IPS-NIHi11 (cell line): ENCODE measurements at regions not wholly inside any gene's neighbourhood (a gene's known extent, or its start where the extent isn't known, plus 50 kb on each side); places are given as distances from the start of the nearest gene placed in this dataset.
A peak's percentile ranks its signal among the peaks of the same experiment; 100 is the strongest.
"Not testable (repeated sequence)": the region's sequence is repeated elsewhere in the genome, so short reads cannot be mapped to it uniquely, and the experiment has no call there.

Experiments used
- DNase-seq: peaks from one replicate; pipeline ENCODE4 v3.0.0; 2012; ENCODE audit warnings: mixed read lengths, low spot score

GRCh38 chr2:114066186-114066747, 176.4 kb downstream of the ACTR3 start:
- no peak for DNase-seq

DNA sequence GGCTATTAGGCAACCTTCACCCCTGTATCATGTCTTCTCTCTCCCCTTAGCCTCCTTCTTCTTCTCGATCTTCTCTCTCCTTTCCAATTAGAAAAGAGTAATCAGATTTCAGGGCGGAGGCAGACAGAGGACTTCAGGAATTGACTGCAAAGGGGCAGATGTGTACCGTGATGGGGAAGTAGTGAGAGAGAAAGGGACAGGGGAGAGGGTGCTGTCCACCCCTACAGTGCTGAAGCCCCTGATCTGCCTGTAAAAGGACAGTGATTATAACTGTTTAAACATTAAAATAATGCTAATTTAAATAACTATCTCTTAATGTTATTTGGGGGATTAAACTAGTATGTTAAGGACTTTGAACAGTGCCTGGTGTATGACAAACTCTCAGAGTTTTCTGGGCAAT, 178.5 kb downstream of the ACTR3 start:
- peak; percentile 75 for DNase-seq

DNA sequence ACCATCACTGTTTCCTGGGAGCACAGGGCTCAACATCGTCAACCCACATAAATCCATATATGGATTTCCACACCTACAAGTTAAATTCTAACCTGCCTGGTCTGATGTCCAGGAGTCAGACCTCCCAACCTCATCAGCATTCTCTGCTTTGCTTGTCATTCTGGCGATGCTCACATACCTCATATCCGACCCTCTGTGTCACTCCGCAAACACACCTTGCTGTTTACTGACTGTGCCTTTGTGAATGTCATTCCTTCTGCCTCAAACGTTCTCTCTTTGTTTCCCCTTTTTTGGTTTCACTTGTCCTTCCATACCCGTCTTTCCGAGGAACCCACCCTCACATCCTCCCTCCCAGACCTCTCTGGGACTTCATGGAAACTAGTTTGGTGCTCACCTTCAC, 187.1 kb downstream of the ACTR3 start:
- DNase-seq = no peak

DNA sequence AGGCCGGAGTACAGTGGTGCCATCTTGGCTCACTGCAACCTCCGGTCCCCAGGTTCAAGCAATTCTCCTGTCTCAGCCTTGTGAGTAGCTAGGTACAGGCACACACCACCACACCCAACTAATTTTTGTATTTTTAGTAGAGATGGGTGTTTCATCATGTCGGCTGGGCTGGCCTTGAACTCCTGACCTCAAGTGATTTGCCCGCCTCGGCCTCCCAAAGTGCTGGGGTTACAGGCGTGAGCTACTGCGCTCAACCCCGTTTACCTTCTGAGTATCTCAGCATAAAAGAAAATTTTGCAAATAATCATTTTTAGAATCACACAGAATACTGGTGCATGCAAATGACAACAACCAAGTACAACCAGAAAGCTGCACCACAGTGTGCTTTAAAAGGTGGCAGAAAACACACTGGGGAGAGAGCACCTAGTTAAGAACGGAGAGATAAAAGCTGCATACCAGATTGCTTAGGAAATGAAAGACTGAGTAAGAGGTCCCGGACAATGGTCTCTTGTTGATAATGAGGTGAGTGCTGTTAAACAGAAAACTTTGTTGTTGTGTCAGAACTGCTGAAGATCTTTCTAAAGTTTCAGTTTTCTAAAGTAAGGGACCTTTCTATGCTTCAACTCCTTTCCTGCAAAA, 189.6 kb downstream of the ACTR3 start:
- DNase-seq = no peak

DNA sequence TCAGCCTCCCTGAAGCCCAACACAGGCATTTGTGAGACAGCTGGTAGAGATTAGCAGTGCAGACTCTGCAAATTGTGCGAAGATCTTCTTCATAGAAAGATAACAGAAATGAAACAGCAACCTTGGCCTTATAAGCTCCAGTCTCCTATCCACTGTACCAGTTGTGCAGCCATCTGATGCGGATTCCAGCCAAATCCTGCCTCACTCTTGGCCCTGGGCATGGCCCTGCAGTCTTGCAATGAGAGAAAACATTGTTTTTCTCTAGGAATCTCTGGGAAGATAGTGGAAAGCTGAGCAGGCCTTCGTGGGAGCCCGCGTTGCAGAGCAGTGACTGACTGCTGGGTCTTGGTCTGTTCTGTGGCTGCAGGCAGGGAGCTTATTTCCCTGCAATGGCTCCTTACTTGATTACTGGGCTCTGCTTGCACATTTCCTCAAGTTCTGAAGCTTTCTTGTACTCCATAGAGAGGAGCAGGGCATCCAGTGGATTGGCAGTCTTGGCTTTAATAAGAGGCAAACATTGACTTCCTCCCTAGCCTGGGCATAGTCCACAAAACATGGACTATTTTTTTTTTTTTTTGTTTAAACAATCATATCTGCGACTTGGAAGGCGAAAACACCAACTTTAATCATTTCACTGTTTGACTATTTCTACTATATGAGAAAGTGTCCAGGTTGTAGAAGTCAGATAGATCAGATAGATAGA, 193.0 kb downstream of the ACTR3 start:
- DNase-seq = no peak

GRCh38 chr2:114083717-114084387, 194.0 kb downstream of the ACTR3 start:
- DNase-seq = no peak

DNA sequence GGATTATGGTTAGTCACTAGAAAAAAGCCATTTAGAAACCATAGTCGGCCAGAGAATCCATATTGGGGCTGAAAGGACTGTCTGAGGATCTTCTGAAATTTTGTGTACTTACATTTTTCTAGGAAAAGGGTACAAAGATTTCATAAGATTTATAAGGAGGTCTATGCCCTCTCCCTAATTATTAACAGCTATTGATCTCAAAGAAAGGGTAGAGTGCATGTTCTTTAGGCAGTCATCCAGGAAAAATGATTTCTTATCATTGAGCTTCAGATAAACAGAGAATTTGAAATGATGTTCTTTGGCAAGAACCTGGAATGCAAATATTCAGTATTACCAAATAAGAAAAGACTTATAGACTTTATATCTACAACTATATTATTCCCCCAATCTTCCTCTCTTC, 195.3 kb downstream of the ACTR3 start:
- DNase-seq = no peak

DNA sequence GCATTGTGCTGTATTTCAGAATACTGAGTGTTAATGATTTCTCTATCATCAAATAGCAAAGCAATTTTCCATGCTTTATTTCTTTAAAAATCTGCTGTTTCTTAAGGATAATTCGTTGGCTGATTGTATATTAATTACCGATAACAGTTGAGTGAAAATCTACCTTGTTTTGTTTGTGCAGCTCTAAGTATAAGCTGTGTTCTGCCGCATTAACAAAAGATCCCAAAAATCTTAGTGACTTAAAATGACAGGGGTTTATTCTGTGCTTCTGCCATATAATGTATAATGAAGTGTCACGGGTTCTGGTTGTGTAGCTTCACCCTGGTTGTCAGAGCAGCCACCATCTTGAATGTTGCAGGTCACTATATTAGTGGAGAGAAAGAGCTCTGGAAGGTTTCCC, 196.1 kb downstream of the ACTR3 start:
- no peak for DNase-seq

DNA sequence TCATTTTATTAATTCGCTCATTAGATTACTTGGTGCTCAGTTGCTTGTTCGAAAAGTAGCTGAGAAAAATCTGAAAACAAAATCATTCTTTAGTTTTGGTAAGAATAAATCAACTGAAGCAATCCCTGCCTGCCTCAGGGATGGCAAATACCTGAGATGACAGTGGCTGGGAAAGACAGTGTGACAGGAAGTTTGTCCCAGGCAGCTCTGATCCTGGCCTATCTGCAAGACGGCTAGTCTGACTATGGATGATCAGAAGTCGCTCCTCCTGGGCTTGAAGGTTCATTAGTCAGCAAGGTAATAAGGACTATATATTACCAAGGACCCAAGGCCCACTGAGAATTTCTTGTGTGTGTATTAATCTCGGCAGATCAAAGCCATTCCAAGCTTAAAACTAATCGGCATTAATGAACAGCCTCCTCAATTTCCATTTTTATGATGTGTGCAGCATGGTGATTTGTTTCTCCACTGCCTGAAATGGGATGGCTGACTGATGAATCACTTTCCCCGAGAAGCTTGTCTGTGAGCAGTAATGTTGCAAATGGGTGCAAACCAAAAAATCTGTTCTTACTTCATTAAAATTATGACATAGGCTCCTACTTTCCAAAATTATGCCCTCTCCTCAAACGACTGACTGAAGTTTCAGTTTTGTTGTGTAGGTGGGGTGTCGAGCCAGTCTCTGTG, 199.9 kb downstream of the ACTR3 start:
- no peak for DNase-seq

DNA sequence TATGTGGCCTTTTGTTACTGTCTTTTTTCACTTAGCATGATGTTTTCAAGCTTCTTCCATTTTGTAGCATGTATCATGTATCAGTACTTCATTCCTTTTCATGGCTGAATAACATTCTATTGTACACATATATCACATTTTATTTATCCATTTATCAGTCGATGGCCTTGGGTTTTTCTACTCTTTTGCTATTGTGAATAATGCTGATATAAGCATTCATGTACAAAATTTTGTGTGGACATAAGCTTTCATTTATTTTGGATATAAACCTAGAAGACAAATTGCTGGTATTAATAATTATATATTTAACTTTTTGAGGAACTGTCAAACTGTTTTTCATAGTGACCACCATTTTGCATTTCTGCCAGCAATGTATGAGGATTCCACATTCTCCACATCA, 201.1 kb downstream of the ACTR3 start:
- DNase-seq = no peak

DNA sequence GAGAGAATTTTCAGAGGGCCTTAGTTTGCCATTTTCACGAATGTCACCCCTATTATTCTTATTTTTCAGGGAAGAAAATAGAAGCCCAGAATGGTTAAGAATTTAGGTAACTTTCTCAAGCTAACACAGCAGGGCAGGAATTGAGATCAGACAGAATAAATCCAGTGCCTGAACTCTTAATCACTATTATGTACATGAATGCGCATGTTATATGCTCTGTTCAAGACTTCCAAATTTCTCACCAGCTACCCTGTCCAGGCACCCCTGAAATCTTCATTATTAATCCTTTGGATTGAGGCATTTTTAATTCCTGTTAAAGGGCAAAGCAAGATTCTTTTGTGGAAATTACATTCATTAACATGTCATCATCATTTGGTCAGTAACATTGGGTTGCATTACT, 218.4 kb downstream of the ACTR3 start:
- DNase-seq = no peak

- peak; percentile 10 for DNase-seq
These were observed 219.0 kb downstream of the ACTR3 start for GRCh38 chr2:114108824-114109416.

DNA sequence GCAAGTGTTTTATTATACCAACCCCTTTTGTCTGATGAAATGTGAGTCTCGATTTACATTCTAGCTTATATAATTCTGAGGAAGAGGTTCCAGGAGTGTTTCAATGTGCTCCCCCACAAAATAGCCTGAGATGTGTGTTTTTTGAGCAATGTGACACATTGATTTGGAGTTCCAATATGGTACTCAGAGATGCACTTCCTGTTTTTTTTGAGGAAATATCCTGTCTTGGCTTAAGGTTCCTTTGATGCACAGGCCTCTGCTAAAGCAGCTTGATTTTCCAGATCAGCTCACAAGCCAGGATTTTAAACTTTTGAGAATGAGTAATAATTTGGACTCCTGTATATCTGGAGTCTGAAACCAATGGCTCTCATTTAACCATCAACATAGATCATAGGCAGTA, 221.4 kb downstream of the ACTR3 start:
- DNase-seq = no peak

DNA sequence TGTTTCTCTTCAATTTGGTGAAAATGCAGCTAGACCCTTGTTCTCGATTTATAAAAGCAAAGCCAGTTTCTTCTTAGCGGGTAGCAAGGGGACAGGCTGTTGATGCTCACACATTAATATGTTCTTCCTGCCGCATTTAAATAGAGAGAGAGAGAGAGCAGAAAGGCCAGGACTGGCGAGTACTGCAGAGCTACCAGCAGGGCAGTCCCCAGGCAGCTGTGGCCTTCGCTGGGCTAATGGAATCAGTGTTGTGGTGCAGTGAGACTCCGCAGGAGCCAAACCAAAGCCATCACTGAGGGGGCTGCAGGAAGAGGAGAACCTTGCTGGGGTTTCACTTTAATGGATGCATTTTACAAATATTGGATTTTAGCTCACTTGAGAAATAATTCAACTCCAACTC, 223.6 kb downstream of the ACTR3 start:
- DNase-seq = peak; percentile 16

DNA sequence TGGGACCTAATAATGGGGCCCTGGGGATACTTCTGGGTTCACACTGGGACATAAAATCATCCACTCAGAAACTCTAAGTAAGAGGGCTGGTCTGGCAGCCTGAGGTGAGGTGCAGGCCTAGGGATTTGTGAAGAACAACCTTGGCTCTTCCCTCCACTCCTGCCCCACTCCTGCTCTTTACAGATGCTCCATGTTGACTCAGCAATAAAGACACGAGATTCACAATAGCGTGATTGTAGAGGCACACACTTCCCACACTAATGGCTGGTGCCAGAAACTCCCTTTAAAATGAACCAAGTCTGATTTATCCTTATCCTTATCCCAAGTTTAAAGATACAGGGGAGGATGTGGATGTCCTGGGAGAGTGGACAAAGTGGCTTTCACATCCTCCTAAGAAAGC, 228.2 kb downstream of the ACTR3 start:
- no peak for DNase-seq

DNA sequence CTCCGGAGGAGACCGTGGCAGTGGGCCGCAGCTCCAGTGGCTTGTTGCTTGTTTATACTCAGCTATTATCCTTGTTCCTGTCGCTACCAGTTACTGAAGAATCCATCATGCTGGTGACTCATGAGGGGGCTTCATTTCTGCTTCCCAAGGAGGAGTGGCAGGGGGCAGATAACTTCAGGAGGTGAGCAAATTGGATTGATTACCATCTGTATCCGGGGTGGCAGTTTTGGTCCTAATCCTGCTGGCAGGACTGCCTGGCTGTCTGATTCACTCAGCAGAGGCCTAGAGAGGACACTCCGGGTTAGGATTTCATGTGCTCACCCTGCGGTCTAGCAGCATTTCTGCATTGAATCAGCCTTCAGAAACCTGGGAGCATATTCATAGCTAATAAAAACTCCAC, 230.0 kb downstream of the ACTR3 start:
- DNase-seq = no peak

GRCh38 chr2:114122930-114123329, 233.0 kb downstream of the ACTR3 start:
- no peak for DNase-seq

GRCh38 chr2:114123925-114124324, 234.0 kb downstream of the ACTR3 start:
- peak; percentile 21 for DNase-seq

DNA sequence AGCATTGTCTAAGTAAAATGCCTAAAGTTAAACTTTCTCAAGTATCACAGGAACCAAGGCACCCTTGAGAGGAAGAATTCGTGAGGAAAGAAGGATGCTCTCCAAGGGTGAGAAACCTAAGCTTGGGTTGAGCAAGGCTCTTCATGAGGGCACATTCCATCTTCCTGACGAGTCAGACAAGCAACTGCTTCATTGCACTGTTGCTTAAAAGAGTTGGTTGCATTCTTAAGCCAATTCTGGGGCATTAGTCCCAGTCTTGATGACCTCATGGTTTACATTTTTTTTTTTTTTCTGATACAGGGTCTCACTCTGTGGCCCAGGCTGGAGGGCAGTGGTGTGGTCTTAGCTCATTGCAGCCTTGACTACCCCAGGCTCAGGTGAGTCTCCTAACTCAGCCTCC, 237.5 kb downstream of the ACTR3 start:
- no peak for DNase-seq

- no peak for DNase-seq
These were observed 238.4 kb downstream of the ACTR3 start for GRCh38 chr2:114128263-114128662.

GRCh38 chr2:114128725-114129124, 238.8 kb downstream of the ACTR3 start:
- no peak for DNase-seq

DNA sequence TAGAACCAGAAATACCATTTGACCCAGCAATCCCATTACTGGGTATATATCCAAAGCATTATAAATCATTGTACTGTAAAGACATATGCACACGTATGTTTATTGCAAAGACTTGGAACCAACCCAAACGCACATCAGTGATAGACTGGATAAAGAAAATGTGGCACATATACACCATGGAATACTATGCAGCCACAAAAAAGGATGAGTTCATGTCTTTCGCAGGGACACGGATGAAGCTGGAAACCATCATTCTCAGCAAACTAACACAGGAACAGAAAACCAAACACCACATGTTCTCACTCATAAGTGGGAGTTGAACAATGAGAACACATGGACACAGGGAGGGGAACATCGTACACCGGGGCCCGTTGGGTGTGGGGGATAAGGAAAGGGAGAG, 242.2 kb downstream of the ACTR3 start:
- not testable (repeated sequence) for DNase-seq
